GM12801 (cell line): ENCODE measurements at regions not wholly inside any gene's neighbourhood (a gene's known extent, or its start where the extent isn't known, plus 50 kb on each side); places are given as distances from the start of the nearest gene placed in this dataset.

ENCODE experiments used
- CTCF ChIP-seq: IDR thresholded peaks from one replicate; pipeline ENCODE4 v1.5.1; 2011; ENCODE audit warnings: control low read depth; ENCODE audit not compliant: insufficient read length; ENCODE audit errors: extremely low read depth

GRCh38 chr6:27685279-27685678 is 212.4 kb upstream of the ZNF184 start:
- TF ChIP-seq CTCF, result no peak

GRCh38 chr6:27684264-27685211 is 211.6 kb upstream of the ZNF184 start:
- no peak for TF ChIP-seq CTCF

- no peak for TF ChIP-seq CTCF
Observed at GRCh38 chr6:27679964-27680694, 207.2 kb upstream of the ZNF184 start.

GRCh38 chr6:27679308-27679963 is 206.5 kb upstream of the ZNF184 start:
- TF ChIP-seq CTCF, result no peak

- TF ChIP-seq CTCF, result no peak
Observed at GRCh38 chr6:27678469-27678868, 205.6 kb upstream of the ZNF184 start.

- no peak for TF ChIP-seq CTCF
Observed at GRCh38 chr6:27674882-27675281, 202.0 kb upstream of the ZNF184 start.
